KBM-7 (cell line): ENCODE measurements at regions not wholly inside any gene's neighbourhood (a gene's known extent, or its start where the extent isn't known, plus 50 kb on each side); places are given as distances from the start of the nearest gene placed in this dataset.
"Not testable (repeated sequence)": the region's sequence is repeated elsewhere in the genome, so short reads cannot be mapped to it uniquely, and the experiment has no call there.

Experiments used
- DNase-seq: peaks from one replicate; pipeline ENCODE4 v3.0.0-alpha.2; 2015
- in situ Hi-C: fragments of 300-500 bp; cut with MboI; formaldehyde crosslinking; loops from 2 replicates; pipeline ENCODE4 v1.14.3; 2020; ENCODE audit warnings: low sequenced_read_pairs, low pct_unique_long_range_greater_than_20kb, mixed read lengths

DNA sequence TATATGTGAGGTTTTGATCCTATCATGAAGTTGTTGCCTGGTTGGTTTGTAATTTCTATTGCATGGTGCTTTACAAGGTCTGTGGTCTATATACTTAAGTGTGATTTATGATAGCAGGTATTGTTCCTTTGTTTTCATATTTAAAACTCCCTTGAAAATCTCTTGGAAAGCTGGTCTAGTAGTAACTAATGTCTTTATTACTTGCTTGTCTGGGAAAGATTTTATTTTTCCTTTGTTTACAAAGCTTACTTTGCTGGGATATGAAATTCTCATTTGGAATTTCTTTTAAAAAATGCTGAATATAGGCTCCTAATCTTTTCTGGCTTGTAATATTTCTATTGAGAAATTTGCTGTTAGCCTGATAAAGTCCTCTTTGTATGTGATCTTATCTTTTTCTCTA is 862.9 kb upstream of the NXPH2 start:
- in situ Hi-C loops = no loop called here
- no peak for DNase-seq

DNA sequence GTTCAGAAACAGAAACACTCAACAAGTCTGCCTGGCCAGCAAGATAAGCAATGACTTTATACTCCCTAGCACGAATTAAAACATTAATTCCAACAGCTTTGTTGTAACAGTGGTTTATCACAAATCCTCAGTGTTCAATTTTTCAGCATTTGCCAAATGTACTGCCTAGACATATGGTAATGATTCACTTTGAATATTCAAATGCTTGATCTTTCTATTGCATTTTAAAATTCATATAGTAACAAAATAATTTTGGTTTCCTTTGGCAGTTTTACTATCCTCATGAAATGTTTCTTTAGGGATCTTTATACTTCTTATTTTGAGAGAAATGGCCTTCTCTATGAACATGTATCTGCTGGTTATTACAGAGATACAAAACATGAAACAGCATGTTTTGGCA is 851.8 kb upstream of the NXPH2 start:
- in situ Hi-C loops = no loop called here

DNA sequence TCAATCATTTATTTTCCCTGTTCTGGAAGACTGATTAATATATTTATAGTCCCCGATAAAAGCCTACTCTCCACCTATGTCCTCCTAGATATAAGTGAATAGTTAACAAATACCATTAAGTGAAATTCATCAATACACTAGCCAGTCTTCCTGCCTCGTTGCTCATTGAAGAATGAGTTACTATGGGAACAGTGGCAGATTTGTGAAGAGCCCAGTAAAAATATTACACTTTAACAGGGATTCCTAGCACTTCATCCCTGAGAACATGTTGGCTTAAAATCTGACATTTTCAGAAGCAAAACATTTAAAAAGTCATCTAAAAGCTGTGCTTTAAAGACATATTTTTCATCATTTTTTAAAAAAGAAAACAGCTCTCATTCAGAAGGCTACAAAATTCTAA is 848.7 kb upstream of the NXPH2 start:
- in situ Hi-C loops = no loop called here
- no peak for DNase-seq

More for the DNA sequence above, 851.8 kb upstream of the NXPH2 start:
- no peak for DNase-seq

DNA sequence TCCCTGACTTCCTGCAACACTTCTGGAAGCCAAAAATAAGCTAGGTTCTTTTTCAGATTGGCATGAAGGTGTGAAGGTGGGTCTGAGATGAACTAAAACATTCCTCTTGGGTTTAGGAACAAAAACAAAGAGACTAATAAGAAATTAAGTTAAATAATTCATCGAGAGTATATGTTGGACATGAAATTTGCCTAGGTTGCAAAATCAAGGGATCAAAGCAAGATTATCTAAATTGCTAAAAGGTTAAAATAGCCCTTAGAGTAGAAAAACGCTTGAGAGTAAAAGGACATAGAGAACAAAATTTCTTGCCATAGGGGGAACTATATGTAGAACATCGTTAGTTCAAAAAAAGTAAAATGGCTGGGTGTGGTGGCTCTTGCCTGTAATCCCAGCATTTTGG is 845.9 kb upstream of the NXPH2 start:
- DNase-seq = no peak
- in situ Hi-C loops = no loop called here

DNA sequence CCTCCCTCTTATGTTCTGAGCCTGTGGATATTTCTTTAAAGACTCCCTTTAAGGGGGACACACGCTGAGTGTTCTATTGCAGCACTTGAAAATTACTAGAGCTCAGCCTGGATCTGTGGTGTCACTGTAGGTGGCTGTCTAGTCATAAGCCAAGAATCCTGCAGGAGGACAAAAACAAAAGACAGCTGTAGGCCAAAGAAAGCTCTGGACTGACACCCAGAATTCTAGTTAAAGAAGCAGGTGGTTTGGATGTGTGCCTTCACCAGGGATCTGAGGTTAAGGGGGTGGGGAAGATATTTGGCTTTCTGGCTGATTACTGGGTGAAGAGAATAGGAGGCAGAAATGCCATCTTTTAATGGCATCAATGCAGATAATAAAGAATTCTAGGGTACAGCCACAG is 842.5 kb upstream of the NXPH2 start:
- DNase-seq = no peak
- in situ Hi-C loops = no loop called here

DNA sequence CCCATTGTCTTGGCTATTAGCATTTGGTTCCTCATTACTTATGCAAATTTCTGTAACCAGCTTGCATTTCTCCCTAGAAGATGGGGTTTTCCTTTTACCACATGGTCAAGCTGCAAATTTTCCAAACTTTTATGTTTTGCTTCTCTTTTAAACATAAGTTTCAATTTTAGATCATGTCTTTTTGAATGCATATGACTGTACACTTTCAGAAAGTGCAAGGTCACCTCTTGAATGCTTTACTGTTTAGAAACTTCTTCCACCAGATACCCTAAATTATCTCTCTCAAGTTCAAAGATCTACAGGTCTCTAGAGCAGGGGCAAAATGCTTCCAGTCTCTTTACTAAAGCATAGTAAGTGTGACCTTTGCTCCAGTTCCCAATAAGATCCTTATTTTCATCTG is 837.6 kb upstream of the NXPH2 start:
- in situ Hi-C loops = no loop called here
- DNase-seq = no peak

DNA sequence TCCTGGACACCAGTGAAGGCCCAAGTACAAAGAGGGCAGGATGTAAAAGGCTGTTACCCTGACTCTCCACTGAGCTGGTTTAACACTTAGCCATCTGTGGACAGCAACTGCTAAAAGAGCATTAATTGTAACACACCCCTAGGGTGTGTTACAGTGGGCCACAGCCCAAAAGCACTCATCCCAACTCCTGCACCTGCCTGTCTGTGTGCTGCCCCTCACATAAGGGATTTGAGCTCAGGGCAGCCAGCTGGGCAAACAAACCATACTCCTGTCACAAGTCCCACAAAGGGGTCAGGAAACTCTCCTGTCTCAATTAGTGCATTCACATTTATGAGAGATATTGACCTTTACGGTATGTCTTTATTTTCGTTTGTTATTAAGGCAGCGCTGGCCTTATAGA is 833.1 kb upstream of the NXPH2 start:
- in situ Hi-C loops = no loop called here
- no peak for DNase-seq

DNA sequence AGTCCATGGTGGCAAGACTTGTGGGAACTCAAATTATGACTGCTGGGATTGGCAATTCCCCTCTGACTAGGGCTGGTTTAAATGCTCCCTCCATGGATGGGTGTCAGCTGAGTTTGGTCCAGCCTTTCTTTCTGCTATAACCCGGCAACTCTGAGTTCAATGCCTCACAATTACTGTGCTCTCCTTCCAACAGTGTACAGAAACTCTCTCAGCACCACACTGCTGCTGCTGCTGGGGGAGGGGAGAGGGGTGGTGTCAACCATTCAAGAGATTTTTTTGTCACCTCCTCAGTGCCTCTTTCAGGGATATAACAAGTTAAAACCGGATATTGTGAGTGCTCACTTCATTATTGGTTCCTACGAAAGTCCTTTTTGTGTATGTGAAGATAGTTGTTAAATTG is 830.3 kb upstream of the NXPH2 start:
- in situ Hi-C loops = no loop called here
- DNase-seq = no peak

DNA sequence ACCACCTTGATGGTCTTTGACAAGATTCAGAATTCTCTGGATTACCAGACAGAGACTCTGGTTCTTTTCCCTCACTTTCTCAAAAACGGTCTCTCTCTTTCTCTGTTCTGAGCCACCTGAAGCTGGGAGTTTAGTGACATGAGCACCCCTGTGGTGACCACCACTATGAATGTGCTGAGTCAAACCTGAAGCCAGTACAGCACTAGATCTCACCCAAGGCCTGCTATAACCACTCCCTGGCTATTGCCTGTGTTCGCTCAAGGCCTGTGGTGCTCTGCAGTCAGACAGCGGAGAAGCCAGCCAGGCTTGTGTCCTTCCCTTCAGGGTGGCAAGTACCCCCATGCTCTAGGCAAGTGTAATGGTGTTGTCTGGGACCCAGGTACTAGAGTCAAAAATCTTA is 828.9 kb upstream of the NXPH2 start:
- DNase-seq = no peak
- in situ Hi-C loops = no loop called here

DNA sequence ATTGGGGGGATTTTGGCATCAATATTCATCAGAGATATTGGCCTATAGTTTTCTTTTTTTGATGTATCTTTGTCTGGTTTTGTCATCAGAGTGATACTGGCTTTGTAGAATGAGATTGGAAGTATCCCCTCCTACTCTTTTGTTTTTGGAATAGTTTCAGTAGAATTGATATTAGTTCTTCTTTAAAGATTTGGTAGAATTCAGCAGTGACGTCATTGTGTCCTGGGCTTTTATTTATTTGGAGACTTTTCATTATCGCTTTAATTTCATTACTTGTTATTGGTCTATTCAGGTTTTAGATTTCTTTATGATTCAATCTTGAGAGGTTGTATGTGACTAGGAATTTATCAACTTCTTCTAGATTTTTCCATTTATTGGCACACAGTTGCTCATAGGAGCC is 825.5 kb upstream of the NXPH2 start:
- in situ Hi-C loops = no loop called here
- no peak for DNase-seq

DNA sequence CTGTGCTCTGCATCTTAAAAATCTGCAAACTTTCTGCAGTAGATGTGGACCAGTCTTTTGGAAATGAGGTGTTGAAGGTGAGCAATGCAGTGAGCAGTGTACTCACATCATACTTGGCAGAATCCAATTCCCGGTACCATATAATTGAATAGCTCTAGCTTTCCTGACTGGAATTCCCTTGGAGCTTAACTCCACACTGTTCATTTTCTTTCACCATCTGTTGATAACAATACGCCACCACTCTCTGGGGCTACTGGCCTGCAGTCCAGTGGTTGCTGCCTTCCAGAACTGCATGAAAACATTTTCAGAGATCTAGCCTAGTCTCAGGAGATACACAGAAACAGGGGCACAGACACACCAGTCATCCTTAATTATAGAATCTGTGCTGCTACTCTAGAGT is 820.0 kb upstream of the NXPH2 start:
- in situ Hi-C loops = no loop called here
- DNase-seq = no peak

DNA sequence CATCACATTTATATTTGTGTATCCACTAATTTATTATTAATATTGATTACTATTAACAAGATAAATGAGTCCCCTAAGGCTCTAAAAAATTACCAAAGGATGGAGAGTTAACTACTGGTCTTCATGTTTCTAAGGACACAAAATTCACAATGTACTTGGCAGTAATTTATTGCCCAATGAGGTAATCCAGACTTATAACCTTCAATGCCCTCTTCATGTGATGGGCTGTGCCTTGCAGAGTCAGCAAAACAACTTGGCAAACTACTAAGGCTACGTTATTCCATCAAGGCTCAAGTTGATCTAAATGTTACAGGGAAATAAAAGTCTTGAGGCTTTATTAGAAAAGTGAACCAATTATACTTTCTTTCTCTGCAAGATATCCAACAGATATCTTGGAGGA is 804.9 kb upstream of the NXPH2 start:
- no peak for DNase-seq
- in situ Hi-C loops = no loop called here

DNA sequence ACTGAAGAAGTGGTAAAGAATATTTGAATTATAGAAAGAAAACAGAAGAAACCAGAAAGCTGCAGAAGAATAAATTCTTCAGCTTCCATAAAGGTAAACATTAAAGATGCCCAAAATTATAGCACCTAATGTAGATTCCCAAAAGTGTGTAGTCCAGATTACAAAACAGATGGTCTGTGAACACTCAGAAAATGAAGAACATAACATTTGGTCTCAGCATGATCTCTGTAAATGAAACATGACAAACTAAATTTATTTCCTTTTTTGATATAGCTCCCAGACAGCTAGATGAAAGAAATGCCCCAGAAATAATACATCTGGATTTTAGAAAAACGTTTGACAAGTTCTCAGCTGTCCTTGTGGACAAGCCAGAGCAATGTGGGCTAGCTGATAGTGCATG is 794.2 kb upstream of the NXPH2 start:
- in situ Hi-C loops = no loop called here
- DNase-seq = no peak

DNA sequence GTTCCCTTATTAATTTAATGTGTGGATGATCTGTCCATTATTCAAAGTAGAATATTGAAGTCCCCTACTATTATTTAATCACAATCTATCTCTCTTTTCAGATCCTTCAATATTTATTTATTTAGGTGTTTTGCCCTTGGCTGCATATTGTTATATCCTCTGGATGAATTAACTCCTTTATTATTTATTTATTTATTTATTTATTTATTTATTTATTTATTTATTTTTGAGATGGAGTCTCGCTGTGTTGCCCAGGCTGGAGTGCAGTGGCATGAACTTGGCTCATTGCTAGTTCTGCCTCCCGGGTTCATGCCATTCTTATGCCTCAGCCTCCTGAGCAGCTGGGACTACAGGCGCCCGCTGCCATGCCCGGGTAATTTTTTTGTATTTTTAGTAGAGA is 776.6 kb upstream of the NXPH2 start:
- in situ Hi-C loops = no loop called here
- no peak for DNase-seq

DNA sequence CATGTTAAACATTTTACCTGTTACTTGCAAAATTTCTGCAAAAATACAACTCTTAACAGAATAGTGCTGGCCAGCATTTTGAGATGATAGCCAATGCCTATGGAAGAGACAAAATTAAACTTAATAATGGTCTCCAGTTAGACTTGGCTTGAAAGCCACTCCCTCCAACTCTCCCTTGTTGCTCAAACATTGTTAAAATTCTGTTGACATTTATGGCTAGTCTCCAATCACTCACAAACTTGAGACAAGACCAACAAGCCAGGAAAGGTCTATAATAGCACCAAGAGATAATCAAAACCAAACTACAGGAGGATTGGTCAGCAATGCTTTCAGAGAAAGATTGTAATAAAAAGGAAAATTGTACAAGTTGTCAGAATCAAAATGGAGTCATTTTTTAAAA is 770.7 kb upstream of the NXPH2 start:
- in situ Hi-C loops = no loop called here
- DNase-seq = no peak

DNA sequence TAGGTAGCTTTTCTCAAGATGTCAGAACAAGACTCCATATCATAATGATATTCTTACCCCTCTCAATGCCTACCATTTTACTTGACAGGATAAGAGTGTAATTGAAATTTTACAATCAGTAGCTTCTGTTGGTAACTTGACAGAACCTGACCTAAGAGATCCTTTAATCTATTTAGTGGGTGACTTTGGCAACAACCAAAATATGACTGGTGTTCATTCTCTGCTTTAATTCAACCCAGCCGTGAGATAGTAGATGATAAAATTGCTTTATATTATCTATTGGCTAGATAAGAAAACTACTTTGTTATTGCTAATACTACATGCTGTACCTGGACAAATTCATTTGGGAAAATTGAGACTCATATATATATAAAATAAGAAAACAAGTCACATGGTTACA is 770.2 kb upstream of the NXPH2 start:
- no peak for DNase-seq
- in situ Hi-C loops = no loop called here

DNA sequence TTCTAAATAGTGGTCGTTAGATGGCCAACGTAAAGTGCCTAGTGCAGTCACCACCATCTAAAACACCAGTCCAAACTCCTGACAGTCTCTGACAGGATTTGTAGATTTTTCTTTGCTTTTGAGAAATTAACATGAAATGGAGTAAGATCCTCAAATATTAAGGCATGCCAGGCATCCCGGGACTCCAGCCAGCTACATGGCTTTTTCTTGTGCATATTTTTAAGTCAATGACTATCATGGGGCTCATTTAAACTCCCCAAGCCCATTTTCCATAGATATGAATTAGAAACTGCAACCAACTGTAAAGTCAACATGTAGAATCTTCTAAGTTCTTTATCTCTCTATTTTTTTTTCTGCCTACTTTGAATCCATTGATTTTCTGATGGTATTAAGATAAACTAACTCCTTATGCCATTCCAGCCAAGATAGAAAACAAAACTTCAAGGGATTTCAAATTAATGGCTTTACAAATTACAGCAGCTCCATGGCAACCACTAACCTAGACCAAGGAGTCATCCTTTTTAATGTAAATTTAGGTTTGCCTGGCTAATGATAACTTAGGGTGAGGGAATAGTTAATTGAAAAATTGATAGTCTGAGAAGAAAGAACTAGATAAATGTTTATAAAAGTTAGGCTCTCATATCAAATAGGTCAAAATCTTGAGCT is 764.1 kb upstream of the NXPH2 start:
- in situ Hi-C loops = no loop called here
- no peak for DNase-seq

DNA sequence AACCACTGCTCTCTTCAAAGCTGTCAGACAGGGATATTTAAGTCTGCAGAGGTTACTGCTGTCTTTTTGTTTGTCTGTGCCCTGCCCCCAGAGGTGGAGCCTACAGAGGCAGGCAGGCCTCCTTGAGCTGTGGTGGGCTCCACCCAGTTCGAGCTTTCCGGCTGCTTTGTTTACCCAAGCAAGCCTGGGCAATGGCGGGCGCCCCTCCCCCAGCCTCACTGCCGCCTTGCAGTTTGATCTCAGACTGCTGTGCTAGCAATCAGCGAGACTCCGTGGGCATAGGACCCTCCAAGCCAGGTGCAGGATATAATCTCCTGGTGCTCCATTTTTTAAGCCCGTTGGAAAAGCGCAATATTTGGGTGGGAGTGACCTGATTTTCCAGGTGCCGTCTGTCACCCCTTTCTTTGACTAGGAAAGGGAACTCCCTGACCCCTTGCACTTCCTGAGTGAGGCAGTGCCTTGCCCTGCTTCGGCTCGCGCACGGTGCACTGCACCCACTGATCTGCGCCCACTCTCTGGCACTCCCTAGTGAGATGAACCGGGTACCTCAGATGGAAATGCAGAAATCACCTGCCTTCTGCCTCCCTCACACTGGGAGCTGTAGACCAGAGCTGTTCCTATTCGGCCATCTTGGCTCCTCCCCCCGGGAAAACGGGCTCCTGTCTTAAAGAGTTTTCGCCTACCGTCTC is 758.3 kb upstream of the NXPH2 start:
- DNase-seq, in situ Hi-C loops: not testable (repeated sequence)

DNA sequence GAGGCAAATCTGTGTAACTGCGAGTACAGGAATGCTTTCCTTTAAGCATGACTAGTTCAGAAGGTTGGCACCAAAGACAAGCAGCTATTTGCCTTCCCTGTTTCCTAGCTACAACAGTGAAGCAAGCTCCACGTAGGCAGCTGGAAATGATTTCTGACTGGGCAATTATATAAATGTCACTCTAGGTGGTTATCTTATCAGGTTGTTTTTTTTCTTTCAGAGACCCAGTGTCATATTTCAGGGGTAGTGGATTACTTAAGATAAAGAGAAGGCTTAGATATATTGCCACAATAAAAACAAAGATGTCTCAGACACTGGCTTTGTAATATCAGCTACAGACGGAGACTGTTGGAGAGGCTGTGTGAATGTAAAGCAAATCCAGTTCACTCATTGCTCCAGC is 748.9 kb upstream of the NXPH2 start:
- in situ Hi-C loops = no loop called here

DNA sequence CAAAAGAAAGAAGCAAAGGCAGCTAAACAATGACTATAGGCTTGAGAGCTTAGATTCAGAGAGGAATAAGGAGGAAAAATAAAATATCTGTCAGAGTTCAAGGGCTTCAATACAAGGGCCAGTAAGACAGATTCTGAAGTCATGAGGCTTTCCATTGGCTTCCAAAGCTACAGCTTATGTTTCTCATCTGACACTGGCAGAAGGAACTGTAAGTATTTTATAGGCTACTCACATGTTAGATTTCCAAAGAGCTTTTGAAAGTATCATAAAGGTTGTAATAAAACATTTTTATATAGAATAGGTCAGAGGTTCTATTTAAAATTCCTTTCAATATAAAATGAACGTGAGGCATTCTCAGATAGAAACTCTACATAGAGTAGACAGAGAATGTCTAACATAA is 746.6 kb upstream of the NXPH2 start:
- in situ Hi-C loops = no loop called here
- DNase-seq = no peak

More for the DNA sequence above, 748.9 kb upstream of the NXPH2 start:
- DNase-seq = no peak

DNA sequence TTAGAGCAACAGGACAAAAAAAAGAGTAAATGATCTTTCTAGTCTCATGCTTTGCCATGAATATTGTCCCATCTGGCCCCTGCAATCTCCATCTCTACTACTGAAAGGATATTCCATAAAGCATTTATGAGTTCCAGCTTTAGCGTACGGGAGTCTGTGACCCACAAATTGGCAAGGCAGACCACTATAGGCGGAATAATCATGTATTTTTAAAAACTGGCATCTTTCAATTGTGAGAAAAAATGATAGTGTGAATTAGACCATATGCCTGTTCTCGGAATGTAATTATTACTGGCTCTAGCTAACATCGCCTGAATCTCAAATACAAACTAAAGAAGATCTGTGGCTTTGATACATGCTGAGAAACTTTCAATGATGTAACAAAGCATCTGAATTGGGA is 738.1 kb upstream of the NXPH2 start:
- in situ Hi-C loops = no loop called here
- no peak for DNase-seq
